K562 (cell line): ENCODE measurements at regions not wholly inside any gene's neighbourhood (a gene's known extent, or its start where the extent isn't known, plus 50 kb on each side); places are given as distances from the start of the nearest gene placed in this dataset.

Experiments
- ATAC-seq: fragments of 200-7000 bp; cut with Tn5 transposase; 3 replicates; pipeline ENCODE4 v1.9.1; 2020; ENCODE audit warnings: moderate library complexity
- BruUV-seq: library from RNA; stranded (reverse); fragments of 400-500 nt; replicated peaks from 2 replicates; lab custom pipeline; 2021; lab: Mats Ljungman, UMichigan
- CTCF ChIA-PET: fragments of 300-600 bp; formaldehyde crosslinking; extraction: SDS; loops from one replicate; lab custom pipeline; 2021; ENCODE audit warnings: low intra/inter-chr PET ratio; lab: Yijun Ruan, JAX
- POLR2A ChIA-PET: fragments of 300-600, 350-650 bp; sonication (Branson Sonifier 250); formaldehyde crosslinking; extraction: SDS; loops from one replicate; lab custom pipeline; 2021; ENCODE audit warnings: antibody characterized with exemption, inconsistent platforms; lab: Yijun Ruan, JAX
- DNase-seq, 4 experiments: peaks; one replicate each; pipeline versions ENCODE4 v3.0.0 to v3.0.0-alpha.2; 2011 to 2018; ENCODE audit warnings: low spot score in 3 of 4, mixed read lengths in 3 of 4; ENCODE audit errors: extremely low read depth in 1 of 4
- FAIRE-seq: peaks from 2 replicates; lab custom pipeline; 2011; peaks lifted over from hg19 to GRCh38; lab: Jason Lieb, UNC
- H2AFZ ChIP-seq: 2 replicates; pipeline ENCODE4 v1.6.0; 2011; ENCODE audit warnings: low read depth, low read length, control low read depth, inconsistent platforms
- H3K27ac ChIP-seq: fragments of 200-600 bp; 3 replicates; pipeline ENCODE4 v1.8.0; 2011; ENCODE audit warnings: low read depth, mild to moderate bottlenecking, control low read depth, inconsistent platforms, low read length, moderate library complexity, mixed read lengths; ENCODE audit errors: extremely low read depth
- H3K27me3 ChIP-seq, 2 experiments: fragments of 300-600 bp in 1 of 2; 2 replicates in 1 of 2; 3 replicates in 1 of 2; pipeline versions ENCODE4 v1.6.0 to v1.8.0; 2011; ENCODE audit warnings: inconsistent platforms in 2 of 2, low read length in 2 of 2, mild to moderate bottlenecking in 1 of 2, mixed read lengths in 1 of 2, moderate library complexity in 1 of 2; ENCODE audit not compliant: control insufficient read depth in 2 of 2, insufficient read depth in 2 of 2
- H3K36me3 ChIP-seq: fragments of 300-600 bp; 3 replicates; pipeline ENCODE4 v1.8.0; 2011; ENCODE audit warnings: mild to moderate bottlenecking, low read length, inconsistent platforms; ENCODE audit not compliant: control insufficient read depth, insufficient read depth
- H3K4me1 ChIP-seq, 2 experiments: fragments of 200-600 bp in 1 of 2; replicated peaks in 1 of 2; 2 replicates in 1 of 2; 3 replicates in 1 of 2; pipeline versions ENCODE4 v1.5.1 to v1.8.0; 2011; ENCODE audit warnings: inconsistent platforms in 2 of 2, low read length in 2 of 2, mild to moderate bottlenecking in 1 of 2, mixed read lengths in 1 of 2, moderate library complexity in 1 of 2; ENCODE audit not compliant: control insufficient read depth in 2 of 2, insufficient read depth in 2 of 2
- H3K4me2 ChIP-seq: 2 replicates; pipeline ENCODE4 v1.6.1; 2011; ENCODE audit warnings: low read length, control low read depth, inconsistent platforms, mixed read lengths; ENCODE audit not compliant: insufficient read depth
- H3K4me3 ChIP-seq: fragments of 200-600 bp; sonication (generic), shearing (Covaris generic); 2 replicates; pipeline ENCODE4 v1.5.1; 2016; ENCODE audit warnings: control low read depth, inconsistent platforms
- H3K79me2 ChIP-seq: fragments of 200-600 bp; 3 replicates; pipeline ENCODE4 v1.8.0; 2011; ENCODE audit warnings: low read length, inconsistent platforms; ENCODE audit not compliant: control insufficient read depth, insufficient read depth
- H3K9ac ChIP-seq, 2 experiments: 2 replicates each; pipeline versions ENCODE4 v1.6.0 to v1.6.1; 2011; ENCODE audit warnings: low read depth in 2 of 2, low read length in 2 of 2, control low read depth in 1 of 2, inconsistent platforms in 1 of 2, mild to moderate bottlenecking in 1 of 2, mixed read lengths in 1 of 2; ENCODE audit not compliant: insufficient read depth in 1 of 2
- H3K9me1 ChIP-seq: one replicate; pipeline ENCODE4 v1.6.0; 2011; ENCODE audit warnings: inconsistent platforms, mild to moderate bottlenecking, low read length, moderate library complexity; ENCODE audit not compliant: control insufficient read depth, insufficient read depth
- H3K9me3 ChIP-seq: replicated peaks from 2 replicates; pipeline ENCODE4 v1.5.1; 2011; ENCODE audit warnings: low read depth, low read length, inconsistent platforms; ENCODE audit not compliant: control insufficient read depth, insufficient read depth
- H4K20me1 ChIP-seq: replicated peaks from 2 replicates; pipeline ENCODE4 v1.6.1; 2011; ENCODE audit warnings: low read length, inconsistent platforms, mixed read lengths; ENCODE audit not compliant: control insufficient read depth, insufficient read depth
- BACH1 ChIP-seq: fragments of 200-800 bp; sonication (Bioruptor generic); IDR thresholded peaks from 2 replicates; pipeline ENCODE4 v1.6.1; 2016; ENCODE audit warnings: missing genetic modification characterization, missing compliant biosample characterization
- CAMTA2 ChIP-seq: fragments of 250-450 bp; sonication (Bioruptor Pico); conservative IDR thresholded peaks from 2 replicates; pipeline ENCODE4 v1.5.1; 2022
- JUND ChIP-seq, 2 experiments: IDR thresholded peaks; 2 replicates in 1 of 2; 3 replicates in 1 of 2; pipeline ENCODE4 v1.6.1; 2011; ENCODE audit warnings: borderline replicate concordance in 2 of 2, low read depth in 2 of 2, low read length in 2 of 2, improper control_type of control experiment in 1 of 2, missing biosample characterization in 1 of 2, missing genetic modification characterization in 1 of 2, missing genetic modification reagents in 1 of 2
- MEF2D ChIP-seq: conservative IDR thresholded peaks from 2 replicates; pipeline ENCODE4 v1.6.1; 2016; ENCODE audit warnings: low read depth, missing genetic modification characterization, missing compliant biosample characterization
- PML ChIP-seq: IDR thresholded peaks from 2 replicates; pipeline ENCODE4 v1.6.1; 2012; ENCODE audit warnings: low read length, inconsistent platforms
- RBM39 ChIP-seq: fragments of 200-400 bp; formaldehyde crosslinking; optimal IDR thresholded peaks from 2 replicates; pipeline ENCODE3; 2018; ENCODE audit warnings: low read depth, low read length
- U2AF1 ChIP-seq: fragments of 200-400 bp; formaldehyde crosslinking; optimal IDR thresholded peaks from 2 replicates; pipeline ENCODE3; 2017; ENCODE audit warnings: mild to moderate bottlenecking, low read depth, low read length, moderate library complexity
- ZFPM2 ChIP-seq: fragments of 250-450 bp; sonication (Bioruptor Pico); IDR thresholded peaks from 2 replicates; pipeline ENCODE4 v1.5.1; 2022; ENCODE audit warnings: mild to moderate bottlenecking
- WGBS: fragments of 100-300 bp; shearing (Covaris generic); methylation state at CpG from one replicate; pipeline ENCODE4 v1.1.6; 2016; ENCODE audit warnings: low coverage, mixed read lengths; ENCODE audit not compliant: insufficient coverage; ENCODE audit errors: missing lambda C conversion rate; 5-methylcytosine and 5-hydroxymethylcytosine counted together
- in situ Hi-C: fragments of 300-500 bp; cut with MboI; formaldehyde crosslinking; loops from 4 replicates; pipeline ENCODE4 v1.15.0; 2018; ENCODE audit warnings: inconsistent platforms, mixed read lengths
- intact Hi-C: fragments of 100-400 bp; cut with micrococcal nuclease; formaldehyde crosslinking; loops from 2 replicates; pipeline ENCODE4 v1.14.2; 2022
- TF ChIP-seq, protein P1 (sequence below): sonication (generic); IDR thresholded peaks from 2 replicates; pipeline ENCODE4 v1.6.1; 2016
- TF ChIP-seq, protein P2 (sequence below), 2 experiments: fragments of 450-650 bp in 1 of 2; sonication (generic) in 1 of 2; formaldehyde crosslinking in 1 of 2; IDR thresholded peaks in 1 of 2; conservative IDR thresholded peaks in 1 of 2; 2 replicates each; pipeline versions ENCODE4 v1.6.1 to v1.8.1; 2016 to 2023; ENCODE audit warnings: mild to moderate bottlenecking in 2 of 2, moderate library complexity in 2 of 2, inconsistent platforms in 1 of 2, missing genetic modification reagents in 1 of 2

DNA sequence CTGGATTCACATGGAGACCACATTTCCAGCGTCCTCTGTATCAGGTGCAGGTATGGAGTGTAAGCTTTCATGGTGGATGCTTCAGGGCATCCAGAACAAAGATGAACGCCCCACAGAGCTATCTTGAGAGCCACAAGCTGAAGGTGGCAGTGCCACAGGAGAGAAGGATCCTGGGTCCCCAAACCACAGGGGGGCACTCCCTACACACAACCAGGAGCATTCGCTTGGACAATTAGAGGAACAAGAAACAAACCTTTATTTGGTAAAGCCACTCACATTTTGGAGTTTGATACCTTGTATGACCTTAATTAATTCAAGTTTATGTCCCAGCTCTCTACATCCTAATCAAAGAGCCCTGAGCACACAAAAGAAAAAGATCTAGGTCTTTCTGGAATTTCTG, 406.3 kb downstream of the PREX1 start:
- FAIRE-seq = no peak
- in situ Hi-C loops = no loop called here
- POLR2A ChIA-PET = interaction anchor here (0.7 kb wide), 1 partner anchor 34 kb away, joined by 3 read pairs; no protein-coding TSS in a partner anchor
- Histone ChIP-seq H3K9me1 (no peaks in the 10 kb centered on the region), H4K20me1 (no peaks in the 10 kb centered on the region), H3K27ac (no peak overlapping the region), H3K4me2 (no peak overlapping the region), H3K9ac (no peak overlapping the region), H3K79me2 (no peaks in the 10 kb centered on the region), H3K27me3 (peaks cover 0 to 5% of the 10 kb centered on the region in 2 experiments; a peak in 2 of 5 replicates)
- WGBS = 0% methylated on average over 3 of the region's 3 CpGs
- ATAC-seq = no peak
- TF ChIP-seq ZFPM2 (no peak), CAMTA2 (CRISPR knock-in tag) (no peak), RBM39 (no peak), MEF2D (tag) (no peak), PML (no peak), BACH1 (no peak), JUND (IDR thresholded peaks at IDR 0.05; ENCODE audit: borderline replicate concordance, low read depth, low read length) (no peak), JUND (tag; IDR thresholded peaks at IDR 0.05; ENCODE audit: borderline replicate concordance, low read depth, low read length) (no peak), U2AF1 (no peak)
- TF ChIP-seq, protein P1, sequence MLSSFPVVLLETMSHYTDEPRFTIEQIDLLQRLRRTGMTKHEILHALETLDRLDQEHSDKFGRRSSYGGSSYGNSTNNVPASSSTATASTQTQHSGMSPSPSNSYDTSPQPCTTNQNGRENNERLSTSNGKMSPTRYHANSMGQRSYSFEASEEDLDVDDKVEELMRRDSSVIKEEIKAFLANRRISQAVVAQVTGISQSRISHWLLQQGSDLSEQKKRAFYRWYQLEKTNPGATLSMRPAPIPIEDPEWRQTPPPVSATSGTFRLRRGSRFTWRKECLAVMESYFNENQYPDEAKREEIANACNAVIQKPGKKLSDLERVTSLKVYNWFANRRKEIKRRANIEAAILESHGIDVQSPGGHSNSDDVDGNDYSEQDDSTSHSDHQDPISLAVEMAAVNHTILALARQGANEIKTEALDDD = no peak
- TF ChIP-seq, protein P2, sequence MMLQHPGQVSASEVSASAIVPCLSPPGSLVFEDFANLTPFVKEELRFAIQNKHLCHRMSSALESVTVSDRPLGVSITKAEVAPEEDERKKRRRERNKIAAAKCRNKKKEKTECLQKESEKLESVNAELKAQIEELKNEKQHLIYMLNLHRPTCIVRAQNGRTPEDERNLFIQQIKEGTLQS (IDR thresholded peaks at IDR 0.05) = no peak
- TF ChIP-seq, protein P2 (CRISPR knock-in tag; conservative IDR thresholded peaks at IDR 0.05) = no peak
- TF ChIP-seq, all 486 proteins: peak for 0
- no peaks in the 10 kb centered on the region for H3K9me3 ChIP-seq
- DNase-seq = no peak
- no peaks in the 10 kb centered on the region for H3K4me1 ChIP-seq
- no peak overlapping the region for H3K4me3 ChIP-seq
- BruUV-seq = no TSS peak
- H3K36me3 ChIP-seq = no peaks in the 10 kb centered on the region
- intact Hi-C loops = no loop called here
- H2AFZ ChIP-seq = no peak overlapping the region
- CTCF ChIA-PET = interaction anchor here (1.3 kb wide), 1 partner anchor 200 kb away, joined by 3 read pairs; no protein-coding TSS in a partner anchor
